WTC11 (cell line): ENCODE measurements at regions not wholly inside any gene's neighbourhood (a gene's known extent, or its start where the extent isn't known, plus 50 kb on each side); places are given as distances from the start of the nearest gene placed in this dataset.

Source experiments
- ATAC-seq: fragments of 200-7000 bp; cut with Tn5 transposase; 2 replicates; pipeline ENCODE4 v1.10.0; 2021; ENCODE audit warnings: mild to moderate bottlenecking, moderate library complexity
- CTCF ChIA-PET: fragments of 300-600 bp; sonication (Branson Sonifier 250); formaldehyde crosslinking; loops from one replicate; lab custom pipeline; 2021; ENCODE audit warnings: antibody characterized with exemption; lab: Charles Lee
- POLR2A ChIA-PET: fragments of 350-600 bp; sonication (Branson Sonifier 250); formaldehyde crosslinking; loops from one replicate; lab custom pipeline; 2021; ENCODE audit warnings: antibody characterized with exemption; lab: Charles Lee
- DNase-seq: peaks from one replicate; pipeline ENCODE4 v3.0.0; 2021; ENCODE audit warnings: low spot score
- H3K27ac Mint-ChIP-seq: 2 replicates; pipeline ENCODE4 v1.8.0; 2021; ENCODE audit warnings: mixed read lengths
- H3K27me3 Mint-ChIP-seq: 2 replicates; pipeline ENCODE4 v1.8.0; 2021; ENCODE audit warnings: low read depth, mild to moderate bottlenecking, moderate library complexity, mixed read lengths
- H3K36me3 Mint-ChIP-seq: 2 replicates; pipeline ENCODE4 v1.8.0; 2021; ENCODE audit warnings: mixed read lengths
- H3K4me1 Mint-ChIP-seq: 2 replicates; pipeline ENCODE4 v1.8.0; 2022; ENCODE audit warnings: mixed read lengths
- H3K4me3 Mint-ChIP-seq: 2 replicates; pipeline ENCODE4 v1.8.0; 2021; ENCODE audit warnings: mild to moderate bottlenecking, moderate library complexity, mixed read lengths
- H3K9me3 Mint-ChIP-seq: 2 replicates; pipeline ENCODE4 v1.8.0; 2021; ENCODE audit warnings: mixed read lengths
- GABPB1 ChIP-seq: sonication (generic); formaldehyde crosslinking; IDR thresholded peaks from 2 replicates; pipeline ENCODE4 v1.8.1; 2023; ENCODE audit warnings: mild to moderate bottlenecking, missing genetic modification reagents
- IRF2 ChIP-seq: sonication (generic); formaldehyde crosslinking; IDR thresholded peaks from 2 replicates; pipeline ENCODE4 v1.8.0; 2022; ENCODE audit warnings: low read depth, missing genetic modification reagents, borderline replicate concordance
- NFE2L1 ChIP-seq: sonication (generic); formaldehyde crosslinking; IDR thresholded peaks from 2 replicates; pipeline ENCODE4 v1.8.1; 2023; ENCODE audit warnings: missing genetic modification reagents
- NR3C1 ChIP-seq: sonication (generic); formaldehyde crosslinking; conservative IDR thresholded peaks from 2 replicates; pipeline ENCODE4 v1.8.1; 2023; ENCODE audit warnings: low read depth, mild to moderate bottlenecking, missing genetic modification reagents
- SOX15 ChIP-seq: fragments of 250-450 bp; sonication (Bioruptor Pico); IDR thresholded peaks from 2 replicates; pipeline ENCODE4 v1.9.0; 2021; ENCODE audit warnings: mild to moderate bottlenecking
- TCF7 ChIP-seq: sonication (generic); formaldehyde crosslinking; IDR thresholded peaks from 2 replicates; pipeline ENCODE4 v1.8.0; 2022; ENCODE audit warnings: mild to moderate bottlenecking, low read depth, missing genetic modification reagents, moderate library complexity
- TEAD4 ChIP-seq: sonication (generic); formaldehyde crosslinking; IDR thresholded peaks from 2 replicates; pipeline ENCODE4 v1.8.0; 2022; ENCODE audit warnings: mild to moderate bottlenecking, missing genetic modification reagents
- TF ChIP-seq, protein P1 (sequence below): fragments of 250-450 bp; sonication (Bioruptor Pico); IDR thresholded peaks from 2 replicates; pipeline ENCODE4 v1.9.0; 2021; ENCODE audit warnings: mild to moderate bottlenecking, borderline replicate concordance
- TF ChIP-seq, protein P2 (sequence below): sonication (generic); formaldehyde crosslinking; IDR thresholded peaks from 2 replicates; pipeline ENCODE4 v1.8.0; 2023; ENCODE audit warnings: mild to moderate bottlenecking, missing genetic modification reagents
- TF ChIP-seq, protein P3 (sequence below): sonication (generic); formaldehyde crosslinking; IDR thresholded peaks from 2 replicates; pipeline ENCODE4 v1.8.0; 2022; ENCODE audit warnings: mild to moderate bottlenecking, missing genetic modification reagents
- TF ChIP-seq, protein P4 (sequence below): sonication (generic); formaldehyde crosslinking; IDR thresholded peaks from 2 replicates; pipeline ENCODE4 v1.8.1; 2023; ENCODE audit warnings: mild to moderate bottlenecking, missing genetic modification reagents, borderline replicate concordance

DNA sequence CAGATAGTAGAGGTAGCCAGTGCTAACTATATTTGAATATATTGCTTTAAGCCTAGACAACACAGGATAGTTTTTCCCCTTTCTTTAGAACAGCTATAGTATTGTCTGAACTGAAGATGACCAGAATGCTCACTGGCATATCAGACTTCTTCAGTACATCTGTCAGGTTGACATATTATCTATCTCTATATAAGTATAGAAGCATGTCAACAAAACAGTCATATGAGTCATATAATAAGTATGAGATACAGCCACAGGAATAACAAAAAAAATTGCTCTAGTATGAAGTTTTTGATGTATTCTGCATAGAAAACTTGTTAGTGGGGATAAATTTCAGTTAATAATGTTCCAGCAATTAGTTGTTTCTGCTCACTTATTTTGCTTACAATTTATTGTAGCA is 767.7 kb downstream of the LRFN5 start:
- POLR2A ChIA-PET: no interaction called here
- H3K27me3 Mint-ChIP-seq: peaks cover 4% of the 10 kb centered on the region; the same call in 1 of the 2 replicates
- no peak overlapping the region for H3K27ac Mint-ChIP-seq
- no peaks in the 10 kb centered on the region for H3K4me1 Mint-ChIP-seq
- CTCF ChIA-PET: no interaction called here
- H3K36me3 Mint-ChIP-seq: no peaks in the 10 kb centered on the region
- no peak for DNase-seq
- no peak for ATAC-seq
- H3K4me3 Mint-ChIP-seq: no peak overlapping the region
- no peaks in the 10 kb centered on the region for H3K9me3 Mint-ChIP-seq
- TF ChIP-seq, protein P1, sequence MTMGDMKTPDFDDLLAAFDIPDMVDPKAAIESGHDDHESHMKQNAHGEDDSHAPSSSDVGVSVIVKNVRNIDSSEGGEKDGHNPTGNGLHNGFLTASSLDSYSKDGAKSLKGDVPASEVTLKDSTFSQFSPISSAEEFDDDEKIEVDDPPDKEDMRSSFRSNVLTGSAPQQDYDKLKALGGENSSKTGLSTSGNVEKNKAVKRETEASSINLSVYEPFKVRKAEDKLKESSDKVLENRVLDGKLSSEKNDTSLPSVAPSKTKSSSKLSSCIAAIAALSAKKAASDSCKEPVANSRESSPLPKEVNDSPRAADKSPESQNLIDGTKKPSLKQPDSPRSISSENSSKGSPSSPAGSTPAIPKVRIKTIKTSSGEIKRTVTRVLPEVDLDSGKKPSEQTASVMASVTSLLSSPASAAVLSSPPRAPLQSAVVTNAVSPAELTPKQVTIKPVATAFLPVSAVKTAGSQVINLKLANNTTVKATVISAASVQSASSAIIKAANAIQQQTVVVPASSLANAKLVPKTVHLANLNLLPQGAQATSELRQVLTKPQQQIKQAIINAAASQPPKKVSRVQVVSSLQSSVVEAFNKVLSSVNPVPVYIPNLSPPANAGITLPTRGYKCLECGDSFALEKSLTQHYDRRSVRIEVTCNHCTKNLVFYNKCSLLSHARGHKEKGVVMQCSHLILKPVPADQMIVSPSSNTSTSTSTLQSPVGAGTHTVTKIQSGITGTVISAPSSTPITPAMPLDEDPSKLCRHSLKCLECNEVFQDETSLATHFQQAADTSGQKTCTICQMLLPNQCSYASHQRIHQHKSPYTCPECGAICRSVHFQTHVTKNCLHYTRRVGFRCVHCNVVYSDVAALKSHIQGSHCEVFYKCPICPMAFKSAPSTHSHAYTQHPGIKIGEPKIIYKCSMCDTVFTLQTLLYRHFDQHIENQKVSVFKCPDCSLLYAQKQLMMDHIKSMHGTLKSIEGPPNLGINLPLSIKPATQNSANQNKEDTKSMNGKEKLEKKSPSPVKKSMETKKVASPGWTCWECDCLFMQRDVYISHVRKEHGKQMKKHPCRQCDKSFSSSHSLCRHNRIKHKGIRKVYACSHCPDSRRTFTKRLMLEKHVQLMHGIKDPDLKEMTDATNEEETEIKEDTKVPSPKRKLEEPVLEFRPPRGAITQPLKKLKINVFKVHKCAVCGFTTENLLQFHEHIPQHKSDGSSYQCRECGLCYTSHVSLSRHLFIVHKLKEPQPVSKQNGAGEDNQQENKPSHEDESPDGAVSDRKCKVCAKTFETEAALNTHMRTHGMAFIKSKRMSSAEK (CRISPR knock-in tag): no peak
- no peak for TF ChIP-seq IRF2

DNA sequence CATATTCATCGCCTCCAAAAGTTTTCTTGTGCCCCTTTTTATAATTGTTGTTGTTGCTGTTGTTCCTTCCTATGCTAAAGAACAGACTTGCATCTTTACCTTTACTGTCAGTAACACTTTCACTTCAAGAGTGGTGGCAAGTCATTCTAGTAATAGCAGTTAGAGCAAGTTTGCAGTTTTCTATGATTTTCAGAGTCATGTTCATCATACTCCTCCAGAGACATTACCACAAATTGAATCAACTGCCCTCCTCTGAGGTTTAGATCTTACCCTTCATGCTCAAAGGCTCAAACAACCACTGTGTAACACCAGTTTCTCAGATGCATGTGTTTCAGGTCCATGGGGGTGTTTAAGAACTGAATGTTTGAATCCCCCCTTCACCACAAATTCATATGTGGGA is 763.4 kb downstream of the LRFN5 start:
- peaks cover 4% of the 10 kb centered on the region; the same call in 1 of the 2 replicates for H3K27me3 Mint-ChIP-seq
- TF ChIP-seq, protein P2, sequence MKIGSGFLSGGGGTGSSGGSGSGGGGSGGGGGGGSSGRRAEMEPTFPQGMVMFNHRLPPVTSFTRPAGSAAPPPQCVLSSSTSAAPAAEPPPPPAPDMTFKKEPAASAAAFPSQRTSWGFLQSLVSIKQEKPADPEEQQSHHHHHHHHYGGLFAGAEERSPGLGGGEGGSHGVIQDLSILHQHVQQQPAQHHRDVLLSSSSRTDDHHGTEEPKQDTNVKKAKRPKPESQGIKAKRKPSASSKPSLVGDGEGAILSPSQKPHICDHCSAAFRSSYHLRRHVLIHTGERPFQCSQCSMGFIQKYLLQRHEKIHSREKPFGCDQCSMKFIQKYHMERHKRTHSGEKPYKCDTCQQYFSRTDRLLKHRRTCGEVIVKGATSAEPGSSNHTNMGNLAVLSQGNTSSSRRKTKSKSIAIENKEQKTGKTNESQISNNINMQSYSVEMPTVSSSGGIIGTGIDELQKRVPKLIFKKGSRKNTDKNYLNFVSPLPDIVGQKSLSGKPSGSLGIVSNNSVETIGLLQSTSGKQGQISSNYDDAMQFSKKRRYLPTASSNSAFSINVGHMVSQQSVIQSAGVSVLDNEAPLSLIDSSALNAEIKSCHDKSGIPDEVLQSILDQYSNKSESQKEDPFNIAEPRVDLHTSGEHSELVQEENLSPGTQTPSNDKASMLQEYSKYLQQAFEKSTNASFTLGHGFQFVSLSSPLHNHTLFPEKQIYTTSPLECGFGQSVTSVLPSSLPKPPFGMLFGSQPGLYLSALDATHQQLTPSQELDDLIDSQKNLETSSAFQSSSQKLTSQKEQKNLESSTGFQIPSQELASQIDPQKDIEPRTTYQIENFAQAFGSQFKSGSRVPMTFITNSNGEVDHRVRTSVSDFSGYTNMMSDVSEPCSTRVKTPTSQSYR: no peak
- no peak for TF ChIP-seq NFE2L1
- no peak for TF ChIP-seq NR3C1 (CRISPR knock-in tag)
- TF ChIP-seq SOX15 (CRISPR knock-in tag): no peak
- no peak for TF ChIP-seq TCF7 (CRISPR knock-in tag)
- TF ChIP-seq, all 79 proteins: peak for 0
- ATAC-seq (no peak), DNase-seq (no peak)
- H3K4me3 Mint-ChIP-seq: no peak overlapping the region
- H3K27ac Mint-ChIP-seq: no peak overlapping the region
- ChIA-PET CTCF (no interaction called here), POLR2A (no interaction called here)
- H3K4me1 Mint-ChIP-seq: no peaks in the 10 kb centered on the region
- peaks cover 2% of the 10 kb centered on the region; the same call in 1 of the 2 replicates for H3K36me3 Mint-ChIP-seq
- no peaks in the 10 kb centered on the region; the same call in 1 of the 2 replicates for H3K9me3 Mint-ChIP-seq

DNA sequence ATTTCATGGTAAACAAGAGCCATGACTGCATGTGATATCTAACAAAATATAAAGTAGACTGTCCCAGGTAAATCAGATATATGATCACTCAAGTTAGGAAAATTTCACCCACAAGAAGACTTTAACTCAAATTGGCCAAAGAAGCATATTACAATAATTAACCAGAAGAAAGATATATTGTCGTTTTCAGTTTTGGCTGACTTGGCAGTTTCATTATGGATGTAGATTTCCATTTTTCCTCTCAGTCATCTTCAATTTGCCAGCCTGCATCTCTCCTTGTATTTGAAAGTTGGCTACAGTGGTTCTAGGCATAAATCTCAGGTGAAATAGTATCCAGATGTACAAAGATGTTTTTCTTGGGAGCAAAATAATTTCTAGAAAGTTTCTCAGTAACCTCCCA is 761.6 kb downstream of the LRFN5 start:
- POLR2A ChIA-PET: no interaction called here

More for the DNA sequence above, 761.6 kb downstream of the LRFN5 start:
- no peaks in the 10 kb centered on the region for H3K4me1 Mint-ChIP-seq
- no peak overlapping the region for H3K27ac Mint-ChIP-seq
- H3K36me3 Mint-ChIP-seq: peaks cover 2% of the 10 kb centered on the region; the same call in 1 of the 2 replicates
- no peaks in the 10 kb centered on the region; the same call in 1 of the 2 replicates for H3K9me3 Mint-ChIP-seq
- no peak for DNase-seq
- H3K27me3 Mint-ChIP-seq: peaks cover 4% of the 10 kb centered on the region; the same call in 1 of the 2 replicates
- ATAC-seq: no peak
- CTCF ChIA-PET: no interaction called here
- no peak overlapping the region for H3K4me3 Mint-ChIP-seq
- TF ChIP-seq, protein P3, sequence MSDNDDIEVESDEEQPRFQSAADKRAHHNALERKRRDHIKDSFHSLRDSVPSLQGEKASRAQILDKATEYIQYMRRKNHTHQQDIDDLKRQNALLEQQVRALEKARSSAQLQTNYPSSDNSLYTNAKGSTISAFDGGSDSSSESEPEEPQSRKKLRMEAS: no peak
- no peak for TF ChIP-seq TEAD4 (CRISPR knock-in tag)
- TF ChIP-seq, protein P4, sequence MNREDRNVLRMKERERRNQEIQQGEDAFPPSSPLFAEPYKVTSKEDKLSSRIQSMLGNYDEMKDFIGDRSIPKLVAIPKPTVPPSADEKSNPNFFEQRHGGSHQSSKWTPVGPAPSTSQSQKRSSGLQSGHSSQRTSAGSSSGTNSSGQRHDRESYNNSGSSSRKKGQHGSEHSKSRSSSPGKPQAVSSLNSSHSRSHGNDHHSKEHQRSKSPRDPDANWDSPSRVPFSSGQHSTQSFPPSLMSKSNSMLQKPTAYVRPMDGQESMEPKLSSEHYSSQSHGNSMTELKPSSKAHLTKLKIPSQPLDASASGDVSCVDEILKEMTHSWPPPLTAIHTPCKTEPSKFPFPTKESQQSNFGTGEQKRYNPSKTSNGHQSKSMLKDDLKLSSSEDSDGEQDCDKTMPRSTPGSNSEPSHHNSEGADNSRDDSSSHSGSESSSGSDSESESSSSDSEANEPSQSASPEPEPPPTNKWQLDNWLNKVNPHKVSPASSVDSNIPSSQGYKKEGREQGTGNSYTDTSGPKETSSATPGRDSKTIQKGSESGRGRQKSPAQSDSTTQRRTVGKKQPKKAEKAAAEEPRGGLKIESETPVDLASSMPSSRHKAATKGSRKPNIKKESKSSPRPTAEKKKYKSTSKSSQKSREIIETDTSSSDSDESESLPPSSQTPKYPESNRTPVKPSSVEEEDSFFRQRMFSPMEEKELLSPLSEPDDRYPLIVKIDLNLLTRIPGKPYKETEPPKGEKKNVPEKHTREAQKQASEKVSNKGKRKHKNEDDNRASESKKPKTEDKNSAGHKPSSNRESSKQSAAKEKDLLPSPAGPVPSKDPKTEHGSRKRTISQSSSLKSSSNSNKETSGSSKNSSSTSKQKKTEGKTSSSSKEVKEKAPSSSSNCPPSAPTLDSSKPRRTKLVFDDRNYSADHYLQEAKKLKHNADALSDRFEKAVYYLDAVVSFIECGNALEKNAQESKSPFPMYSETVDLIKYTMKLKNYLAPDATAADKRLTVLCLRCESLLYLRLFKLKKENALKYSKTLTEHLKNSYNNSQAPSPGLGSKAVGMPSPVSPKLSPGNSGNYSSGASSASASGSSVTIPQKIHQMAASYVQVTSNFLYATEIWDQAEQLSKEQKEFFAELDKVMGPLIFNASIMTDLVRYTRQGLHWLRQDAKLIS (CRISPR knock-in tag): no peak
- TF ChIP-seq GABPB1 (CRISPR knock-in tag): no peak
- no peak for TF ChIP-seq TCF7 (CRISPR knock-in tag)
